IMR-90 (cell line): ENCODE measurements at regions not wholly inside any gene's neighbourhood (a gene's known extent, or its start where the extent isn't known, plus 50 kb on each side); places are given as distances from the start of the nearest gene placed in this dataset.

Source experiments
- ATAC-seq: fragments of 200-7000 bp; cut with Tn5 transposase; 2 replicates; pipeline ENCODE4 v1.9.1; 2020; ENCODE audit warnings: low read depth, mild to moderate bottlenecking, moderate library complexity
- BruUV-seq: library from RNA; stranded (reverse); fragments of 400-500 nt; replicated peaks from 2 replicates; lab custom pipeline; 2021; lab: Mats Ljungman, UMichigan
- CTCF ChIA-PET: fragments of 300-600 bp; formaldehyde crosslinking; extraction: SDS; loops from one replicate; lab custom pipeline; 2021; ENCODE audit warnings: antibody characterized with exemption; lab: Yijun Ruan, JAX
- POLR2A ChIA-PET: fragments of 300-600 bp; sonication (Branson Sonifier 250); formaldehyde crosslinking; loops from one replicate; lab custom pipeline; 2022; ENCODE audit warnings: antibody characterized with exemption; ENCODE audit not compliant: unreplicated experiment; lab: Charles Lee
- DNase-seq: peaks from one replicate; pipeline ENCODE4 v3.0.0; 2013
- H2AFZ ChIP-seq: replicated peaks from 2 replicates; pipeline ENCODE3; 2013; ENCODE audit warnings: low read length, mild to moderate bottlenecking; ENCODE audit not compliant: poor library complexity
- H2AK5ac ChIP-seq: 2 replicates; pipeline ENCODE4 v1.6.1; 2013; ENCODE audit warnings: low read depth, low read length, inconsistent platforms
- H2AK9ac ChIP-seq: replicated peaks from 2 replicates; pipeline ENCODE3; 2013; ENCODE audit warnings: mild to moderate bottlenecking, low read depth, low read length, moderate library complexity; ENCODE audit not compliant: poor library complexity
- H2BK120ac ChIP-seq: 2 replicates; pipeline ENCODE4 v1.6.1; 2013; ENCODE audit warnings: low read depth, low read length, inconsistent platforms
- H2BK15ac ChIP-seq: 3 replicates; pipeline ENCODE4 v1.6.1; 2013; ENCODE audit warnings: low read depth, low read length, inconsistent platforms
- H2BK20ac ChIP-seq: 2 replicates; pipeline ENCODE4 v1.6.1; 2013; ENCODE audit warnings: low read depth, mild to moderate bottlenecking, inconsistent platforms, low read length, moderate library complexity
- H2BK5ac ChIP-seq: 2 replicates; pipeline ENCODE4 v1.6.1; 2013; ENCODE audit warnings: mild to moderate bottlenecking, low read depth, low read length, inconsistent platforms; ENCODE audit not compliant: poor library complexity, severe bottlenecking
- H3K14ac ChIP-seq: replicated peaks from 2 replicates; pipeline ENCODE4 v1.6.1; 2013; ENCODE audit warnings: low read depth, low read length, inconsistent platforms
- H3K18ac ChIP-seq: 2 replicates; pipeline ENCODE4 v1.6.1; 2013; ENCODE audit warnings: low read depth, low read length, control low read depth
- H3K23ac ChIP-seq: 2 replicates; pipeline ENCODE4 v1.6.1; 2013; ENCODE audit warnings: low read depth, low read length, inconsistent platforms
- H3K27ac ChIP-seq: 2 replicates; pipeline ENCODE4 v1.5.1; 2013; ENCODE audit warnings: mild to moderate bottlenecking, control low read depth, low read length; ENCODE audit not compliant: insufficient read depth
- H3K27me3 ChIP-seq: 2 replicates; pipeline ENCODE4 v1.6.1; 2013; ENCODE audit warnings: low read length; ENCODE audit not compliant: control insufficient read depth, insufficient read depth
- H3K36me3 ChIP-seq: 2 replicates; pipeline ENCODE4 v1.6.1; 2013; ENCODE audit warnings: low read length, mixed read lengths; ENCODE audit not compliant: control insufficient read depth, insufficient read depth
- H3K4ac ChIP-seq: 2 replicates; pipeline ENCODE4 v1.6.1; 2013; ENCODE audit warnings: low read depth, low read length, inconsistent platforms
- H3K4me1 ChIP-seq: 2 replicates; pipeline ENCODE4 v1.6.1; 2013; ENCODE audit warnings: low read length, mixed read lengths; ENCODE audit not compliant: control insufficient read depth, insufficient read depth
- H3K4me2 ChIP-seq: 2 replicates; pipeline ENCODE4 v1.6.1; 2013; ENCODE audit warnings: low read depth, mild to moderate bottlenecking, control low read depth, low read length, moderate library complexity
- H3K4me3 ChIP-seq: 2 replicates; pipeline ENCODE4 v1.5.1; 2013; ENCODE audit warnings: low read depth, mild to moderate bottlenecking, control low read depth, low read length, moderate library complexity; ENCODE audit not compliant: insufficient read depth
- H3K56ac ChIP-seq: 2 replicates; pipeline ENCODE4 v1.6.1; 2013; ENCODE audit warnings: low read length, inconsistent platforms; ENCODE audit not compliant: insufficient read depth; ENCODE audit errors: extremely low read depth
- H3K79me1 ChIP-seq, 2 experiments: 2 replicates each; pipeline ENCODE4 v1.6.1; 2013; ENCODE audit warnings: low read length in 2 of 2, inconsistent platforms in 1 of 2, low read depth in 1 of 2
- H3K9ac ChIP-seq: 2 replicates; pipeline ENCODE4 v1.6.1; 2013; ENCODE audit warnings: low read depth, low read length, control low read depth
- H3K9me1 ChIP-seq: 2 replicates; pipeline ENCODE4 v1.6.1; 2013; ENCODE audit warnings: low read length, inconsistent platforms; ENCODE audit not compliant: insufficient read depth
- H3K9me3 ChIP-seq: 2 replicates; pipeline ENCODE4 v1.6.1; 2013; ENCODE audit warnings: low read length; ENCODE audit not compliant: control insufficient read depth, insufficient read depth
- H4K20me1 ChIP-seq: 2 replicates; pipeline ENCODE4 v1.6.1; 2013; ENCODE audit warnings: low read length, inconsistent platforms; ENCODE audit not compliant: insufficient read depth
- H4K5ac ChIP-seq: 2 replicates; pipeline ENCODE4 v1.6.1; 2013; ENCODE audit warnings: mild to moderate bottlenecking, low read depth, low read length, control low read depth
- H4K8ac ChIP-seq, 2 experiments: 2 replicates each; pipeline ENCODE4 v1.6.1; 2013; ENCODE audit warnings: low read depth in 2 of 2, low read length in 2 of 2, control low read depth in 1 of 2, inconsistent platforms in 1 of 2
- H4K91ac ChIP-seq: 2 replicates; pipeline ENCODE4 v1.6.1; 2013; ENCODE audit warnings: low read depth, low read length, inconsistent platforms; ENCODE audit not compliant: insufficient read depth
- BHLHE40 ChIP-seq: fragments of 150-350 bp; IDR thresholded peaks from 2 replicates; pipeline ENCODE4 v1.6.1; 2016; ENCODE audit warnings: mild to moderate bottlenecking, low read depth, low read length
- CEBPB ChIP-seq: IDR thresholded peaks from 2 replicates; pipeline ENCODE4 v1.6.1; 2012; ENCODE audit warnings: low read depth, low read length, improper control_type of control experiment
- ELK1 ChIP-seq: fragments of 150-350 bp; IDR thresholded peaks from 2 replicates; pipeline ENCODE4 v1.6.1; 2016; ENCODE audit warnings: low read depth, mild to moderate bottlenecking, low read length, moderate library complexity, borderline replicate concordance
- MAFK ChIP-seq: IDR thresholded peaks from 2 replicates; pipeline ENCODE4 v1.6.1; 2012; ENCODE audit warnings: low read depth, low read length, improper control_type of control experiment
- MAZ ChIP-seq: IDR thresholded peaks from 2 replicates; pipeline ENCODE4 v1.6.1; 2012; ENCODE audit warnings: low read depth, mild to moderate bottlenecking, low read length, improper control_type of control experiment, moderate library complexity, borderline replicate concordance
- MXI1 ChIP-seq: IDR thresholded peaks from 2 replicates; pipeline ENCODE4 v1.6.1; 2012; ENCODE audit warnings: low read depth, mild to moderate bottlenecking, low read length, moderate library complexity, borderline replicate concordance
- NFE2L2 ChIP-seq: fragments of 150-350 bp; IDR thresholded peaks from 2 replicates; pipeline ENCODE4 v1.6.1; 2016; ENCODE audit warnings: low read depth, mild to moderate bottlenecking, low read length
- RAD21 ChIP-seq: IDR thresholded peaks from 2 replicates; pipeline ENCODE4 v1.6.1; 2012; ENCODE audit warnings: low read length, improper control_type of control experiment
- RCOR1 ChIP-seq: IDR thresholded peaks from 2 replicates; pipeline ENCODE4 v1.6.1; 2012; ENCODE audit warnings: mild to moderate bottlenecking, low read length, improper control_type of control experiment; ENCODE audit not compliant: insufficient replicate concordance
- RFX5 ChIP-seq: IDR thresholded peaks from 2 replicates; pipeline ENCODE4 v1.8.0; 2012; ENCODE audit warnings: low read depth, mild to moderate bottlenecking, low read length, moderate library complexity
- WGBS, 2 experiments: methylation state at CpG; one replicate each; pipeline versions ENCODE4 v1.1.5 to v1.1.7; 2013; ENCODE audit warnings: missing lambda C conversion rate in 2 of 2; ENCODE audit not compliant: insufficient read length in 1 of 2; ENCODE audit errors: extremely low coverage in 2 of 2; 5-methylcytosine and 5-hydroxymethylcytosine counted together
- dilution Hi-C: fragments of 300-500 bp; cut with HindIII; formaldehyde crosslinking; loops from one replicate; pipeline ENCODE4 v1.14.3; 2018; ENCODE audit warnings: low sequenced_read_pairs; ENCODE audit not compliant: unreplicated experiment
- in situ Hi-C: fragments of 300-500 bp; cut with MboI; formaldehyde crosslinking; loops from 3 replicates; pipeline ENCODE4 v1.14.3; 2019; ENCODE audit warnings: low sequenced_read_pairs, inconsistent platforms, mixed read lengths
- intact Hi-C: fragments of 100-400 bp; cut with micrococcal nuclease; formaldehyde crosslinking; loops from 2 replicates; pipeline ENCODE4 v1.10.0; 2022

GRCh38 chr10:43884501-43885105 lies 235.9 kb upstream of the ZNF32 start:
- intact Hi-C loops = no loop called here
- Histone ChIP-seq H3K14ac (peak overlapping the region; percentile 75; the same call in 1 of the 2 replicates), H2BK120ac (peak overlapping the region; percentile 84), H4K5ac (peak overlapping the region; percentile 17), H3K4me2 (no peak overlapping the region), H4K8ac (peak overlapping the region; percentile 27 to 51; a peak in 2 of 4 replicates), H3K9me1 (peaks cover 14% of the 10 kb centered on the region; the same call in 1 of the 2 replicates), H3K23ac (peak overlapping the region; percentile 74), H2BK20ac (peak overlapping the region; percentile 78), H3K36me3 (no peaks in the 10 kb centered on the region), H3K4me3 (no peak overlapping the region), H4K91ac (peak overlapping the region; percentile 72), H4K20me1 (no peaks in the 10 kb centered on the region), H3K27me3 (no peaks in the 10 kb centered on the region), H3K9me3 (no peaks in the 10 kb centered on the region), H2BK15ac (peak overlapping the region; percentile 85), H3K4me1 (peaks cover 10% of the 10 kb centered on the region), H3K18ac (peak overlapping the region; percentile 53; the same call in 1 of the 2 replicates), H3K9ac (no peak overlapping the region), H3K27ac (no peak overlapping the region), H2AK9ac (no peak overlapping the region), H2AK5ac (peak overlapping the region; percentile 83), H2AFZ (peak overlapping the region; percentile 72), H2BK5ac (peak overlapping the region; percentile 28), H3K79me1 (no peaks in the 10 kb centered on the region), H3K56ac (no peak overlapping the region), H3K4ac (peak overlapping the region; percentile 68)
- ChIA-PET CTCF (no interaction called here), POLR2A (no interaction called here)
- no CpG with 5 or more reads among the region's 8 CpGs for WGBS, 2 experiments
- dilution Hi-C loops = no loop called here
- no TSS peak for BruUV-seq
- TF ChIP-seq NFE2L2 = no peak
- TF ChIP-seq MXI1 = no peak
- TF ChIP-seq CEBPB = no peak
- no peak for TF ChIP-seq RFX5
- no peak for TF ChIP-seq RCOR1
- TF ChIP-seq MAZ = no peak
- TF ChIP-seq RAD21 = no peak
- no peak for TF ChIP-seq ELK1
- TF ChIP-seq BHLHE40 = no peak
- TF ChIP-seq MAFK = no peak
- ATAC-seq (no peak), DNase-seq (no peak)
- in situ Hi-C loops = no loop called here
